HG03025 (cell line): ENCODE measurements at regions not wholly inside any gene's neighbourhood (a gene's known extent, or its start where the extent isn't known, plus 50 kb on each side); places are given as distances from the start of the nearest gene placed in this dataset.
A peak's percentile ranks its signal among the peaks of the same experiment; 100 is the strongest.

Experiments
- ATAC-seq: cut with Tn5 transposase; IDR thresholded peaks from one replicate; pipeline ENCODE4 v1.9.1; 2021; ENCODE audit warnings: mild to moderate bottlenecking, moderate library complexity; ENCODE audit not compliant: unreplicated experiment, low FRiP score

DNA sequence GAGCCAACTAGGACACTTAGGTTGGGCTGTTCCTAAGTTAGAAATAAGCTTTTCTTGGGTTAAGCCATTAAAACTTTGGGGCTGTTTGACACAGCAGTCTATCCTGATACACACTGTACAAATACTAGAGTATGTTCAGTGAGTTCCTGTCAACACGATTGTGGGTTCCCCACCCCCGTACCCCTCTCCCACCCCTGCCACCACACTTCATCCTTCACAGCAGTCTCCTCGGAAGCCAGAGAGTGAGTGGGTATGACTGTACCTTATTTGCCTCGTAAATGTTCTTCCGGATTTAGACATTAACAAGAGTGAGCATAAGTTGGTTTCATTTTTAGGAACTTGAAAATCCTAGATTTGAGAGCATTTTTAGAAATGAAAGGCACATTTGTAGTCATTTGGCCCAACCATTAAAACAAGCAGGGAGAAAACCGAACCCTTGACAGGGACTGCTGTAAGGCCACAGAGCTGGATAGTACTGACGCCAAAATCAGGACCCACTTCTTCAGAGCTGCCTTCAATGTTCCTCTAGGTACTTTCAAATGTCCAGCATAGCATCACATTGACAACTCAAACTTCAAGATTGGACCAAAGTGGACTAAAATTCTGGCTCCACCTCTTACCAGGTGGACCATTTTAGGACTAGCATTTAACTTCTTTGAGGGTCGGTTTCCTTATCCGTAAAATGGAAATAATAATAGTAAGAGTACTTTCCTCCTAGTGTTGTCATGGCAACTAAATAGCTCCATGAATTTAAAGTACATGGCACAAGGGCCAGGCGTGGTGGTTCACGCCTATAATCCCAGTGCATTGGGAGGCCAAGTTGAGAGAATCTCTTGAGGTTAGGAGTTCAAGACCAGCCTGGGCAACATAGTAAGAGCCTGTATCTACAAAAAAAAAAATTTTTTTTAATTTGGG lies 166.3 kb upstream of the SERTAD2 start:
- ATAC-seq = peak; percentile 78

DNA sequence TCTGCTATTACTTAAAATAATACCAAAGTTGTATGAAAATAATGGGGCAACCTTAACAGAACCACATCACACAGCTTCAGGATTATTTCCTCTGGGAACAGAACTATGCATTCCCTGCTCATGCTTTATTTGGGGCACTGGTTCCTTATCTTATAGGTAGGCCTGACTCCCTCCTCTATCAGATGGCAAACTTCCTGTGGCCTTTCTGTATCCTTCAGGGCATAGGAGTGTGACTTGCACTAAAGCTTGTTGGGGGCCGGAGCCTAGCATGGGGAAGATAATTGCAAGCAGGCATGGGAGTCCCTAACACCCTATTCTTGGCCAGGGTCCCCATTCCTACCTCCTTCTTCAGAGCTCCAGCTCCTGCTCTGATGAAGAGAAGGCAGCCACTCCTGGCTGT lies 167.2 kb upstream of the SERTAD2 start:
- no peak for ATAC-seq

DNA sequence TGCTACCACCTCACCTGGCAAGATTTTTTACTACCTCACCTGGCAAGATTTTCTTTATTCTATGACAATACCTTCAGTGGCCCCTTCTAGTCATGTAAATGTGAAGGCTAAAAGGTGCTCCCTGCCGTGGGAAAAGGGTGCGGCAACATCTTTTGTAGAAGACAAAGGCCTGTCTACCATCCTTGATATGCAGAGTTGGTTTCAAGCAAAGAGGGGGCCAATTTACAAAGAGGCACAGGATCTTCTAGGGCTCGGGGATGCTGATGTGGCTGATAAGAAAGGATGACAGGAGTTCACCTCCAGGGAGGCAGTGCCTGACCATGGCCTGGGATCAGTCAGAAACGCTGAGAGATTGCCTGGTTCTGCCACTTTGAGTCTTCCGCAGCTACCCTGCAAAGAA lies 165.4 kb upstream of the SLC1A4 start:
- no peak for ATAC-seq

DNA sequence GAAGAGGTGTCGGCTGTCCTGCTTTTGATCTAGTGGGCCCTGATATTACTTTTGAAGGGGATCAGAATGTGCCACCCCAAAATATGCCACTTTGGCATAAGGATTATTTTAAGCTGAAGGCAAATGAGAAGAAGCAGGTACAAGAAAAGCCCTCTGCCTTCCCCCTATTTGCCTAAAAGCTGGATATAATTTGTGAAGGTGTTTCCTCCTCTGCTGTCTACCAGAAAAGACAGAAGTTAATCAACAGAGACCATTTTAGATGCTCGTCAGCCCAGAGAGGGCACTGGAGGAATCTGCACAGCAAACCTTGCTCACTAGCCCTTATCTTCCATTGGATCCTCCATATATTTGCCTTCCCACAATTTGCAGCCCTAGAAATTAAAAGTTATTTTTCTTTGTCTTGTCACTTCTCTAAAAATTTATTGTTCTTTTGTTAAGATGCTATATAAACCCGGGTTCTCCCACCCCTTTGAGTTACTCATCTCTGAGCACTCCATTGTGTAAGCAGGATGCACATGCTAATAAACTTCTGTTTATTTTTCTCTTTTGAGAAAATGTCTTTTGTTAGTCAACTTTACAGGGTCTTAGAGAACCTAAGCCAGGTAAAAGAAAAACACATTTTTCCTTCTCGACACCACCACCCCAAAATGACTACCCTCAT lies 163.2 kb upstream of the SLC1A4 start:
- ATAC-seq = no peak

DNA sequence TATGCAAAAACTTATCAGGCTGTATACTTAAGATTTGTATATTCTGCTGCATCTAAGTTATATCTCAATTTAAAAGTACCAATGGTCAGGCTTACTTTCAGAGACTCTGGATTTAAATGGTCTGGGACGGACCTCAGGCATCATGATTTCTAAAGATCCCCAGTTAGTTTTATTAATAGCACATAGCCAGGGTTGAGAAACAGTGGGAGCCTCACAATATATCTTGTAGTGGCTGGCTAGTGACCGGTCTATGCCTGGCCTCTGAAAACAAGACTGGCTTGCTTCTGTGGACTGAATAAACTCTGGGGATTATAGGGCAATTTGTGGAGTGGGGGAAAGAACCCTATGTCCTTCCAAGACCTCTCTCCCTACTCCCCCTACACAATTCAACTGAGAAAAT lies 162.5 kb upstream of the SLC1A4 start:
- ATAC-seq = no peak

DNA sequence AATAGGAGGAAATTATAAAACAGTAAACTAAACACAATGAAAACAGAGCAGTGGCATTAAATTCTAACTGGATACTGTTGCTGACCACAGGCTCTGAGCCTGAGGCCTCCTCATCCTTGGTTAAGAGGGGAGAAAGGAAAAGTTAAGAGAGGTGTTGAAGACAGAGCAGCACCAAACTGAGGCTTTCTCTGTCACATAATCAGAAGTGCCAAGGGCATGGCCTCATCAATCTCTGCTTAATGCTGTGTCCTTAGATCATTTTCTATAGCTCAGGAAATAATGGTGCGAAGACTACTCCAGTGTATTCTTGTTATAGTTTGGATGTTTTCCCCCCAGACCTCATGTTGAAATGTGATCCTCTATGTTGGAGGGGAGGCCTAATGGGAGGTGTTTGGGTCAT lies 160.9 kb upstream of the SLC1A4 start:
- no peak for ATAC-seq

DNA sequence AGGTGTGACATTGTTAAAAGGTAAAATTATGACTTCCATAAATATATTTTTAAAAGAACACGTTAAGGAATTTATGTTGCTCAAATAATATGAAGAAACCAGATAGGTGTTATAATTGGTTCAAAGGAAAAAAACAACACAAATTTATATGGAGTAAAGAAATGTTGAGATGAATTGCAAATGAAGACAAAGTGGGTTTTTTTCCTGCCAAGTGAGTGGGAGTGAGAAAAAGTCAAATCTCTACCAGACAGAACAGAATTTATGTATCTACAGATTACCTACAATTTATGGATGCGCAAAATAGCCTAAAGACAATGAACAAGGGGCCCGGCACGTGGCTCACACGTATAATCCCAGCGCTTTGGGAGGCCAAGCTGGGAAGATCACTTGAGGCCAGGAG lies 159.7 kb upstream of the SLC1A4 start:
- no peak for ATAC-seq

DNA sequence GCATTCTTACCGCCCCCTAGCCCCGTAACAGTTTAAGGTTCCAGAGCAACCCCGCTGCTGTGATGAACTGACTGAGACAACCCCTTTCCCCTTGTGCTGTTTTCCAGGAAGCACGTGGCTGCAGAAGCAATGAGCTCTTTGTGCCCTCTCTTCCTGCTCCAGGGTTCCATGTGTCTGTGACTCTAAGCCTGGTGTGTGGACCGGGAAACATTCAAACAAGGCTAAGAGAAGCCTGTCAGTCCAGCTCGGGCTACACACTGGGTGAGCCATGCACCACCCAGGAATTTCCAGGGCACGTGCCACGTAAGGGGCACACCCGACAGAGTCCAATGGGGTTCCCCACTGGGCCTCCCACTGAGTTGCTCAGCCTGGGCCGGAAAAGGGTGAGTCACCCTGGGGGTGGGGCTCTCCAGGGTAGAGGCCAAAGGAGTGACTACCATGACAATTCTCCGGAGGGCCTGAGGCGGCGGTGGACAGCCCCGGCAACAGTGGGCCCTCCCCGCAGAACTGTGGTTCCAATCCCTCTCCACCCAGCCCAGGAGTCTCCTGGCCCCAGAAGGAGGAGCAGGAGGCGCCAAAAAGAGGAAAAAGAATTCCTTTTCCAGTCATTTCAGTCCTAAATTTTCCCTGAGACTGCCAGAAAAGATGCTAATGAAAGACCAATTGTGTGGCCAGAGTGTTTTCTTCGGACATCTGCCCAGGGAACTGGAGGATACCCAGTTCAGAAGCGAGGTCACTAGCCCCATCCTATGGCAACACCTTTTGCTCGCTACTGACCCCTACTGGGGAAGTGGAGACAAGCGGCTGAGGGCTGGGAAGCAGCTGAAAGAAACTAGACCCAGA lies 157.8 kb upstream of the SLC1A4 start:
- peak; percentile 66 for ATAC-seq

DNA sequence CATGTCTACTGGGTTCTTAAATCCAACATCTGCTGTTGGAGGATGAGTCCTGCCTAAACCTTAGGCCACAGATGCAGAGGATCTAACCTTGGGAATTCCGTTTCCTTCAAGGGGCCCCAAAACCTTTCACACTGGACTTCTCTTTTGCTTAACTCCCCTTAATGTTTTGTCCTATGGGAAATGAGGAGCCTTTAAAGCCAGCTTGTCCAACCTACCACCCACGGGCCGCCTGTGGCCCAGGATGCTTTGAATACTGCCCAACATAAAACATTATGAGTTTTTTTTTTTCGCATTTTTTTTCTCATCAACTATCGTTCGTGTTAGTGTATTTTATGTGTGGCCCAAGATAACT lies 157.2 kb upstream of the SLC1A4 start:
- no peak for ATAC-seq

DNA sequence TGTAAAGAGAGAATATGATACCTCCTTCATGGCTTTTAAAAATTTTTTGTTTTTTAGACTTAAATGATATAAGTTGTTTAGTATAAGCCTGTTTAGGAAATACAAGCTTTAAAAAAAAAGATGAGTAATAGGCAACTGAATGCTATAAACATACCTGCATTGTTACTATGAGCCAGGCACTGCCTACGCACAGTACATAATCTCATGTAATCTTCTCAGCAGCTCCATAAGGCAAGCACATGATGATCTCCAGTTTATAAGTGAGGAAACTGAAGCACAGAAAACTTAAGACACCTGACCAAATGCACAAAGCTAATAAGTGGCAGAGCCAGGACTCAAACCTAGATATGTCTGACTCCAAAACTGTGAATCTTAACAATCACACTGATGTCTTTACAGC lies 156.3 kb upstream of the SLC1A4 start:
- ATAC-seq = no peak

DNA sequence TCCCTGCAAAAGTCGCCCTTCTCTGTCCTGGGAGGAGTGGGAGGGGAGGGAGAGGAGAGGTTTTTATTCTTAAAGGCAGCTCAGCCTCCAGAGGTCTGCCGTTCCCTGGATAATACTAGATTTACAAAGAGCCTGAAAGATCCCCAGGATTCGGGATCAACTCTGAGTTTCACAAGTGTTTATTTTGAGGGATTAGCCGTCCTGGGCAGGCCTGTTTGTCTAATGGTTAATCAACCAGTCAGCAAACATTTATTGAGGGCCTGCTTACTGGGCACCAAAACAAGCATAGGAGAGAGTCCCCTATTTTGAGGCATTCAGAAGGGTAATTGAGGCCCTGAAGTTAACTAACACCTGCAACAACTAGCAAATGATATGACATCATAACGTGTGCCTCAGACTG lies 152.6 kb upstream of the SLC1A4 start:
- no peak for ATAC-seq

DNA sequence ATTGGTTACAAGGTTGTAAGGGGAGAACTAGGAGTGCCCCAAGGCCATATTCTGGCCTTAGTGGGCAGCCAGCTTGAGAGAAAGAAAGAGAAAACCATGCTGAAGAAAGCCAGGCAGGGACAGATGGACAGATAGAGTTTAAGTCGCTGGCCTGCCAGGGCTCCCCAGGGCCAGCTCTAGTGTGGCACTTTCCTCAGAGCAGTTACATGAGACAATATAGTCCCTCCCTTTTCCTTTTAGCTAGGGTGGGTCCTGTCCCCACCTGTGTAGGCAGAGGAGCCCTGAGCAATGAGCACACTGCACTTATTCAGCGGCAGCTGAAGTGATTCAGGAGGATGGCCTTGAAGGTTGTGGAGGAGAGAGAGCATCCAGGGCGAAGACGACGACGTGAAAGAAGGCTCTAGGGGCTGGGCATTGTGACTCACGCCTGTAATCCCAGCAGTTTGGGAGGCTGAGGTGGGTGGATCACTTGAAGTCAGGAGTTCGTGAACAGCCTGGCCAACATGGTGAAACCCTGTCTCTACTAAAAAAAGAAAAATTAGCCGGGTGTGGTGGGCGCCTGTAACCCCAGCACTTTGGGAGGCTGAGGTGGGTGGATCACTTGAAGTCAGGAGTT lies 152.0 kb upstream of the SLC1A4 start:
- no peak for ATAC-seq

DNA sequence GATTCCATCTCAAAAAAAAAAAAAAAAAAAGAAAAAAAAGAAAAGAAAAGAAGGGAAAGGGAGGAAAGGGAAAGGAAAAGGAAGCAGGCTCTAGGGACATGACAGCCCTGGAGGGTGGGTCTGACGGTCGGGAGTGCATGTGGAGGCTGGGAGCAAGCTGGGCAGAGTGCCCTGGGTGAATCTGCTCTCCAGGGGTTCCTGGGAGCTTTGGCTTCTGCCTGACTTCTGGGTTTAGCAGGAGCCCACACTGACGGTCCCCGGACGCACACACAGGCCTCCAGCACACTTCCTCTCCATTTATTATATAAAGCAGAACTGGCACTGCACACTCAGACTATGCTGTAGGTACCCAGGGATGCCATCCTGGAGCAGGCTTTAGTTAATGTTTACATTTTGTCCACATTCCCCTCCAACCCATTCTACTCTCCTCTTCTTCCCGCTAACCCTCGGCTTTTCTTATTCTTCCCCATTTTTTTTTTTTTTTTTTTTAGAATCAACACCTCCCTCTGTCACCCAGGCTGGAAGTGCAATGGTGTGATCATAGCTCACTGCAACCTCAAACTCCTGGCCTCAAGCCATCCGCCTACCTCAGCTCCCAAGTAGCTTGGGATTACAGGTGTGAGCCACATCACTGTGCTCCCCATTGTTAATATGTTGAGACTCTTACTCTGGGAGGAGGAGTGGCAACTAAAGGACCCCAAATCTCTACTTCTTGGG lies 151.1 kb upstream of the SLC1A4 start:
- no peak for ATAC-seq

DNA sequence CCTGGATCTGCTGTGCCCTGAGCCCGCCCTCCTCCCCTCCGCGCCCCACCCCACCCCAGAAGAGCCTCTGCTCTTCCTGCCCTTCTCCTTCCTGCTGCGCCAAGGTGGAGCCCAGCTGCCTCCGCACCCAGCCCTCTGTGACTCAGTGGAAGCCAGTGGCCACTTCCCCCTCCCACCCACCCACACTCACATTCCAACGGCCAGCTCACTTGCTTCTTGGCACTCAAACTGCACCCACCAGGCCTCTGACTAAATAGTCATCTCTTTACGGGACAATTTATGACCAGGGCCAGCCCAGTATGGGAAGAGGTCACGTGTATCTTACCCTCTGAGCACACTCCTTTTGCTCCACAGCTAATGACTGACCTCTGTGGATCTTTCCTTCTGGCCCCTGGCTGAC lies 150.4 kb upstream of the SLC1A4 start:
- no peak for ATAC-seq

DNA sequence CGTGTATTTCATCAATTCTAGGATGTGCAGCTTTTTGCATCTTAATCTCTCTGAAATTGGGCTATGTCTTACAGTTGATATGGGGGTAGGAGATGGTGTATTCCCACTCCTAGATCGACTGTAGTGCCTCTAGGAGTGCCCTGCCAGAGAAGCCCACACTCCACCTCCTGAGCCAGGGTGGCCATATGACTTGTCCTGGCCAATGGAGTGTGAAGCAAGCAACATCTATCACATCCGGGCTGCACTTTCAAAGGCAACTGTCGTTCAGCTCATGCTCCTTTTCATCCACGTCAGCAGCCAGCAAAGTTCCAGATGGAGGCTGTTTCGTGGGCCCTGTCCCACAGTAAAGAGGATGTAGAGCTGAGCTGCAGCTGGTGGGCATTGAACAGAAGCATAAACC lies 149.4 kb upstream of the SLC1A4 start:
- peak; percentile 85 for ATAC-seq

DNA sequence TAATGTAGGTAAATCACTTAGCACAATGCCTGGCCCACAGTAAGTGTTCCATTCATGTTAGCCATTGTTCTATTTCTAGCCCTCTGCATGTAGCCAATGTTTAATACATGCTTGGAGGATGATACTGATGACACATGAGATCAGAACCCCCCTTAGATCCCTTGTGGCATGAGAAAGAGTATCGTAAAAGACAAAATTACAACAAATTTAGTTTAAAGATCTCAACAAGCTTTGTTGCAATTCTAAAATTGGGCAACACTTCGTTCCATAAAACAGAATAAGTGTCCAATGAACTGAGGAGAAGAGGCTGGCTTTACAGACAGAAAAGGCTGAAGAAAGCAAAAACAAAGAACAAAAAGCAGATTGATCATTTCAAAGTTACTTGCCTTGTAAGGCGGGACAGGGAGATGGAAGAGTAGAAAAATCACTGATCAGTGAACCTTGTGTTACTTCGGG lies 148.7 kb upstream of the SLC1A4 start:
- ATAC-seq = no peak

DNA sequence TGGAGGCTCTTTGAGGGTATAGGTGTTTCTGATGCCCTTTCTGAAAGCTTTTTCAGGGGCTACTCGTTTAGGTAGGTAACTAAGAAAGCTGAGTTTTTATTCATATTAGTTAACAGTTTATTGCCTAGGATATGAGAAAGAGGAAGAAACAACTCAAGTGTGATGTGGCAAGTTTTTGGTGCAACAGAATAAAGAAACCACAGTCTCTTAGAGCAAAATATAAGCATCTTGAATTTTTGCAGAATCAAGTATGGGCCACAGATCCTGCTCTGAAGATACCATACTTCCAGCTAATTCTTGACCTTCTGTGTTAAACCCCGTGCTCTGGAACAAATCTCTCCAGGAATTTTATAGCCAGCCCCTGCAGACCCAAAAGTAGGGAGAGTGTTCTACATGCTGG lies 147.7 kb upstream of the SLC1A4 start:
- ATAC-seq = no peak

DNA sequence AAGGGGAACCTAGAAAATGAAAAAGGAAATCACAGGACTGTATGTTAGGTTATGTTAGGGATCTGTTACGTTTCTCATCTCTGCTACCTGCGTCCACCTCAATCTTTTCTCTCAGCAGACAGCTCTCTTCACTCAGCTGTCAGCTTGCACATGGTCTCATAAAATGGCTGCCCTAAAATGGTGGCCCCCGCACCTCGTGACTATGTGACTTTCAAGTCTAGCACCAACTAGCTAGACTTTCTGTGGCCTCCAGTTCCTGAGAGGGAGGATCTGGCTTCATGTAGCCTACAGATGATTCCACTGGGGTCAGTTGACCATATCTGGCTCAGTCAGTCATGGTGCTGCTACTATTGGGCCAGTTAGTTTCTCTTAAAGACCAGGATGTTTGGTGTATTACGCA lies 147.2 kb upstream of the SLC1A4 start:
- no peak for ATAC-seq

DNA sequence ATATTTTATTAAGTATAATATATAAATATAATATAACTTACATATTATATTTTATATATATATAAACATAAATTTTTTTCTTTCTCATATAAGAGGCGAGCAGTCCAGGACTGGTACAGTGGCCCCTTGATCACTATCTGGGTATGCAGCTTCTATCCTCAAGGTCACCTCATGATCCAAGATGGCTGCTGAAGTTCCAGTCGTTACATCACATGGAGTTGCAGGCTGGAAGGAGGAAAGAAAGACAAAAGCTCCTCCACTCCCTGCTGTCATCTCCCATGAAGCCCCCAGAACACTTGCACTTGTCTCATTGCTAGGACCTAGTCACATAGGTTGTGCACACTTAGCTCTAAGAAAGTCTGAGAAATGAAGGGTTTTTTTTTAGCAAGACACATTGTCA lies 145.1 kb upstream of the SLC1A4 start:
- ATAC-seq = no peak

DNA sequence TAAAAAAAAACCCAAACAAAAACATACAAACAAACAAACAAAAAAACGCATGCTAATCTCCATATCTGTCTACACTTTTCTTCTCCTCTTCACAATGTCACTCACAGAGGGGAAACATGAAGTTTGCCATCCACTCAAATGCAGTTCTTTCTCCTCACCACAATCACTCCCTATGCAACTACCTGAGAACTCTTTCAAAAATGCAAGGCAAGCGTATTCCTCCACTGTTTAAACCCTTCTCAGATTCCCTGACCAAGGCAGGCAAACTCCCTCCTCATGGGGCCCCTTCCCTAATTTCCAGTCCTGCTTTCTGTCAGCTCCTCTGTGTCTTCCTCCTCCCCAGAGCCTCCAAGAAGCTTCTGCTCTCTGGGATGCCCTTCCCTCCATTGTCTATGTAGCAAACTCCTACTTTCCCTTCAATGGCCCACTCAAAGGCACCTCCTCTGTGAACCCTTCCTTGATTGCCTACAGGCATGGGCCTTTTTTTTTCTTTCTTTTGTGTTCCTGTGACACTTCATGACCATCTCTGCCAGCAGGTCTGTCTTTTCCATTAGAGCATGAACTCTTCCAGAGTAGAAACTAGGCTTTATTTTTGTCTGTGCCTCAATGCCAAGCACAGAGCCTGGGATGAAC lies 143.8 kb upstream of the SLC1A4 start:
- ATAC-seq = no peak
